Thyroid gland (tissue), 4 donors: ENCODE measurements at regions not wholly inside any gene's neighbourhood (a gene's known extent, or its start where the extent isn't known, plus 50 kb on each side); places are given as distances from the start of the nearest gene placed in this dataset.

Source experiments
- CTCF ChIP-seq, 6 experiments: fragments of 200-600 bp in 3 of 6; fragments of 450-650 bp in 3 of 6; sonication (generic) in 3 of 6; IDR thresholded peaks; one replicate each; pipeline ENCODE4 v1.5.1; 2016 to 2019; ENCODE audit warnings: antibody characterized with exemption in 6 of 6, mild to moderate bottlenecking in 2 of 6, inconsistent platforms in 1 of 6, moderate library complexity in 1 of 6
- POLR2A ChIP-seq, 2 donors: fragments of 450-650 bp; IDR thresholded peaks; one replicate each; pipeline ENCODE4 v1.6.1; 2017; ENCODE audit warnings: antibody characterized with exemption in 2 of 2, mild to moderate bottlenecking in 2 of 2, moderate library complexity in 1 of 2

GRCh38 chr1:208835781-208836180 lies 591.6 kb upstream of the PLXNA2 start:
- TF ChIP-seq CTCF (IDR thresholded peaks at IDR 0.05) (no peak), POLR2A (IDR thresholded peaks at IDR 0.05) (no peak)
